PC-9 (cell line): ENCODE measurements at regions not wholly inside any gene's neighbourhood (a gene's known extent, or its start where the extent isn't known, plus 50 kb on each side); places are given as distances from the start of the nearest gene placed in this dataset.

Experiments used
- CTCF ChIP-seq: fragments of 200-600 bp; sonication (generic); conservative IDR thresholded peaks from 2 replicates; pipeline ENCODE4 v1.6.1; 2017; ENCODE audit warnings: mixed run types, antibody characterized with exemption, mild to moderate bottlenecking, moderate library complexity
- EZH2 ChIP-seq: fragments of 200-600 bp; sonication (generic); IDR thresholded peaks from 2 replicates; pipeline ENCODE4 v1.8.0; 2017; ENCODE audit warnings: antibody characterized with exemption, low read depth

DNA sequence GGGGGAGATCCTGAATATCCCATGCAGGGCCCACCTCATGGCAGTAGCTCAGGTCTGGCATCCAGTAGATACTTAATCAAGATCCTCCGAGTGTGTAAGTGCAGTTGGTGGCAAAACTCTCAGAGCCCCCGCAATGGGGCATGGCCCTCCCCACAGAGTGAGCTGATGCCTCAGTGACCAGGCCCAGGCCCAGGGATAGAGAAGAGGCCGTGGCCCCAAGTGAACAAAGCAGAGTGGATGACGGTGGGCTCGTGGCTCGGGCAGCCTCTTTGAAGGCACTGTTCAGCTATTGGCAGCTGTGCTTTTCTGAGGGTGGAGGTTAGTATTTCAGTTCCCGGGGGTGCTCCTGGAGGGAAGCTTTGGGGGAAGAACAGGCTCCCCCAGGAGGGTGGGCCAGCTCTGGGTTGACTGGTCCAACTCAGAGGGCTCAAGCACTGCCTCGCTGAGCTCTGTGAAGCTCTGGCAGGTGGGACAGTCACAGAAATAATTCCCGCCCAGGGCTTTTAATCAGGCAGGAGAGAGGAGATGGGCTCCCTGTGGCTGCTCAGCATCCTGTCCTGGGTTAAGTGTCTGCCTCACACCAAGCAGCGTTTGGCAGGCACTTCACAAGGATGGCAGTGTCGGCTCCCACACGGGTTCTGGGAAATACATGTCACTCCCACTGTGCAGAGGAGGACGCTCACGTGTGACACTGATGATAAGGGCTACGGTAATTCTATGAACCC, 583.6 kb downstream of the TCERG1L start:
- no peak for TF ChIP-seq EZH2
- TF ChIP-seq CTCF, result no peak
